CD4-positive, alpha-beta T cell treated with Interleukin-10 for 1 hour (primary cell): ENCODE measurements at regions not wholly inside any gene's neighbourhood (a gene's known extent, or its start where the extent isn't known, plus 50 kb on each side); places are given as distances from the start of the nearest gene placed in this dataset.
A peak's percentile ranks its signal among the peaks of the same experiment; 100 is the strongest.
"Not testable (repeated sequence)": the region's sequence is repeated elsewhere in the genome, so short reads cannot be mapped to it uniquely, and the experiment has no call there.

ENCODE experiments used
- DNase-seq: peaks from one replicate; pipeline ENCODE4 v3.0.0-alpha.2; 2020

DNA sequence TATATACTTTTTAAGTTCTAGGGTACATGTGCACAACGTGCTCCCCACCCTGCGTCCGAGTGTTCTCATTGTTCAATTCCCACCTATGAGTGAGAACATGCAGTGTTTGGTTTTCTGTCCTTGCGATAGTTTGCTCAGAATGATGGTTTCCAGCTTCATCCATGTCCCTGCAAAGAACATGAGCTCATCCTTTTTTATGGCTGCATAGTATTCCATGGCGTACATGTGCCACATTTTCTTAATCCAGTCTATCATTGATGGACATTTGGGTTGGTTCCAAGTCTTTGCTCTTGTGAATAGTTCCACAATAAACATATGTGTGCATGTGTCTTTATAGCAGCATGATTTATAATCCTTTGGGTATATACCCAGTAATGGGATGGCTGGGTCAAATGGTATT, 148.1 kb upstream of the CHST15 start:
- DNase-seq = not testable (repeated sequence)

DNA sequence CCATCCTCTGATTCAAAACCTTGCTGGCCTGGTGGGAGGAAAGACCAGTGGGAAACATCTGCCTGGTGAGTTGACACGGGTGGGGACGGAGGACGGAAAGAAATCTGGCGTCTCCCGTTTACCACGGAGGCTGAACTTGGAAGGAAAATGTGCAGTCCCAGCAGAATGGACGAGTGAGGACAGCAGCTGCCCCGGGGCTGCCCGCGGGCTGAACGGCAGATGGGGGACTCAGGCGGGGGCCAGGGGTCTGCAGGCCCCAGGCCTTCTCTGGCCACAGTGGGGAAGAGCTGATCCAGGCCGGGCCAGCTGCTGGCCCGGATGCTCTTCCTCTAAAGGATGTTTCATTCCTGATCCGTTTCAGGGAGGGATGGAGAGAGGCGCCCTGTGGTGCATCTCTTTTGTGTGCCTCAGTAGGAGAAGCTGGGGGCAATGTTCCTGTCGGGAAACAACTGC, 147.5 kb upstream of the CHST15 start:
- no peak for DNase-seq

DNA sequence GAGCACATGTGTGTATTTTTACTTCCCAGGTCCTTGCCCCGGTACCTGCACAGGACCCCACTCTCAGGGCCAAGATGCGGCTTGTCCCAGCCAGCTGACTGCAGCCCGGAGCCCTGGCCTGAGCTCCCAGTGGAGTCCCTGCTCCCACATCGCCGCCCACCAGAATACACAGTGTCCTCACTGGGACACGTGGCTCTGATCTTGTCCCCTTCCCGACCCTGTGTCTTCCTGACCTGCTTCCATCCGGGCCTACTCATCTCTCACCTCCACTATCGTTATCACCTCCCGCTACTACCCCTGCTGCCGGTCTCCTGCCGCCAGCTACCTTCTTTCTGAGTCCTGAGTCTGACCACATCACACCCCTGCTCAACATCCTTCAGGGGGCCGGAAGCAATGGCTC, 146.3 kb upstream of the CHST15 start:
- DNase-seq = no peak

DNA sequence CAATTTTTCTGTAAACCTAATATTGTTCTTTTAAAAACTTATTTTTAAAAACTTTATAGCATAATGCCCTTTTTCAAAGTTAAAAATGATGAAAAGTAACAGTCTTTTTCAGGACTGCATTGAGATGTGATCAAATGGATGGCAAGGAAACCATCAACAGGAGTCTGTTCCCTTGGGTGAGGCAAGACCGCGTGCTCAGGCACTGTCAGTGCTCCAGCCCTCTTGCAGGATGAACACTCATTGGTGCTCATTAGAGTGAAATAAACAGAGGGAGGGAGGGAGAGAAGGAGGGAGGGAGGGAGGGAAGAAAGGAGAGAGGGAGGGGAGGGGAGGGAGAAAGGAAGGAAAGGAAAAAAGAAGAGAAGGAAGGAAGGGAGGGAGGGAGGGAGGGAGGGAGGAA, 145.7 kb upstream of the CHST15 start:
- no peak for DNase-seq

DNA sequence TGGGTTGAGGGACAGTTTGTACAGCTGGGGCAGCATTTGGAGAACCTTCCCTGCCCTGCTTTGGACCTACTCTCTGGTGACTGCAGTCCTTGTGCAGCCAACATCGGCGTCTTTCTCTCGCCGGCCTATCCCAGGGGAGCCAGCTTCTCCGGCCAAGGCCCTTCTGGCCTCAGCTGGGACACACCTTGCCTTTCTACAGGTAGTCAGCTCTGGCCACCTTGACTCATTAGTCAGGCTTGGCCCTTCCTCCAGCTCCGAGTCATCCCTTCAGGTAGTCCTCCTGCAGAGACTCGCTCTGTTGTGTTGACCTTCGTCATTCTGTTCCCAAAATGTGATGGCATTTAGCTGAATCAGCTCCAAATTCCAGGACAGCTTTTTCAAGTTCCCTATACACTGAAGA, 145.0 kb upstream of the CHST15 start:
- no peak for DNase-seq

DNA sequence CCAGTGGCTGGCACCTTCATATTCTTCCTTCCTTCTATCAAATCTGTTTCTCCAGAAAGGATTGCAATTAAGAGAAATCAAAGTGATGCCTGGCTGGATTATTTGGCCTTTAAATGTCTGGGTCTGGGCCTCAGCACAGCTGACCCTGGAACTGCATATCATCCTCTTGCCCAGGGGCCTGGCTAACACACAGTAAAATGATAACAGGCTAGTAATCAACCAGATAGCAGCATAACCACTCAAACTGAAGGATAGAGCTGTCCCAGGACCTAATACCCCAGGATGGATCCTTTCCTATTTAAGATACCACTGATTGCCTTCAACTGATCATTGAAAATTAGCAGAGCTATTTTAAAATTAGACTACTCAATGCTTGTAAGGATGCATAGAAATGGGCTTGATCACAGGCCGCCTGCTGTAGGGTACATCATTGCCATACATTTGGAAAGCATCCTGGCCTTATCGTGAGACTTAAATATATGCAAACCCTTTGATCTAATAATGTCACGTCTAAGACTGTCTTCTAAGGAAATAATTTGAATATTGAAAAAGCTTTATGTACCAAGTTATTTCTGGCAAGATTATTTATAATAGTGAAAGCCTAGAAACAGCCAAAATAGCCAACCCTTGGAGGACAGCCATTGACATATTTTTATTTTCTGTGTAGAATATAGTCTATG, 144.0 kb upstream of the CHST15 start:
- DNase-seq = no peak

DNA sequence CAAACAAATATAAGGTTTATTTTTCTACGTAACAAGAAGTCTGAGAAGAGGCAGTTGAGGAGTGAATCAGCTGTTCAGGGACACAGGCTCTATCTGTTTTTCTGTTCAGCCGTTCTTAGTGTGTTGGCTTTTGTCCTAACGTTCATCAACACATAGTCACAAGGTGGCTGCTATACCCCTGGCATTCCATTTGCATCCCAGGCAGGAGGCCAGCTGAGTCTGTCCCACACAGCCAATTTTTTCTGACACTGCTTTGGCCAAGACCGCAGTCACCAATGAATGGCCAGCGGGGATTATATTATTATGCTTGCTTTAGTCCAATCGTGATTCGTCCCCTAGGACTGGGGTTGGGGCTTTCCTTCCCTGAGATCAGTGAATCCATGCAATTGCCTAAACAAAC, 143.4 kb upstream of the CHST15 start:
- no peak for DNase-seq

DNA sequence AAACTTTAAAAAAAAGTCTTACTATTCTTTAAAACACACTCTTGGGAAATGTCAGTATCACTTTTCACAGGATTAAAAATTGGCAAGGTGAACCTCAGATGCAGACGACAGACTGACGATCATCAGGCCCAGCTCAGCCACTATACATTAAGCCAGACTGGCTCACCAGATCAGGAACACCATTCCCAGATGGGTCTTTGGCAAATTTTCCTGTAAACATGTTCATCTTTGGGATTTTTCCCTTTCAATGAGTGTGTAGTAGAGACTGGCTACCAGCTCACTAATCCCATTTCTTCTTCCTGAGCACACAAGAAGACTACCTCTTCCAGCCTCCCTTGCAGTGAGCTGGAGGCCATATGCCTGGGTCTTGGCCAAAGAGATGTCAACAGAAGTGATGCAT, 142.7 kb upstream of the CHST15 start:
- DNase-seq = no peak

DNA sequence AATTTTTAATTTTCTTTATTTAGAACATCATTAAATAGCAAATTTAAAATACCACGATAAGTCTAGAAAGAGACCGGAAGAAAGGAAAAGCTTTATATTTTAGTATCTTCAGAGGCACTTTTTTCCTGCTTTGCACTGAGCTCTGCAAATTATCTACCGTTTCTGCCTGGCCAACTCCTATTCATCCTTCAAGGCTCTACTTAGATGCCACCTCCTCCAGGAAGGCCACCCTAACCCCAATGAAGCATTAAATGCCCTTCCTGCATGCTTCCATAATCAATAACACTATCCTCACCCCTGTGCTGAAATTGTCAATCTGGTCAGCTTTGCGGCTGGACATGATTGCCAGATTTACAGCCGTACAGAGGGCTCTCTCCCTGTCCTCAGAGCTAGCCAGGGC, 141.8 kb upstream of the CHST15 start:
- no peak for DNase-seq

DNA sequence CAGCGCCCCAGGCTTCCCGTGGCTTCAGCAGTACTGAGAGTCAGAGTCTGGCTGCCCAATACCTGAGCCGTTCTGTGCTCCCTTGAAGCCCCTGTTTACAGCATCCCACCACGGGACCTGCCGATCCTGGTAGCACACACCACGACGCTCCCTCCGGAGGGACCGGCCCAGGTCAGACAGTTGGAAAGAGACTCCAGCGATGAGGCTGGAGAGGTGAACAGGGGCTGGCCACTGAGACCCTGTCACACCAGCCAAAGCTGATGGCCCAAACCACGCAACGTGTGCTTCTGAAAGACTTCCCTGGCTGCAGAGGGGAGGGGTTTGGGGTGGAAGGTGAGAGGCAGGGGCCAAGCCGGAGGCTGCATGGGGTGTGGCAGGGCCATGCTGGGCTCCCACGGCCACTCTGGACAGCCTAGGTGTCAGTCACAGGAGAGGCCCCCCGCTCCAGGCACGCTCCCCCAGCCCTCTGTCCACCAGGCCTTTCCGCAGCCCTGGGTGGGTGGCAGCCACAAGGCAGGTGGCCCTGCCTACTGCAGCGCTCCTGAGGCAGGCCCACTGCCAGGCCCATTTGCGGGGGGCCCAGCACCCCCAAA, 140.2 kb upstream of the CHST15 start:
- DNase-seq = no peak

DNA sequence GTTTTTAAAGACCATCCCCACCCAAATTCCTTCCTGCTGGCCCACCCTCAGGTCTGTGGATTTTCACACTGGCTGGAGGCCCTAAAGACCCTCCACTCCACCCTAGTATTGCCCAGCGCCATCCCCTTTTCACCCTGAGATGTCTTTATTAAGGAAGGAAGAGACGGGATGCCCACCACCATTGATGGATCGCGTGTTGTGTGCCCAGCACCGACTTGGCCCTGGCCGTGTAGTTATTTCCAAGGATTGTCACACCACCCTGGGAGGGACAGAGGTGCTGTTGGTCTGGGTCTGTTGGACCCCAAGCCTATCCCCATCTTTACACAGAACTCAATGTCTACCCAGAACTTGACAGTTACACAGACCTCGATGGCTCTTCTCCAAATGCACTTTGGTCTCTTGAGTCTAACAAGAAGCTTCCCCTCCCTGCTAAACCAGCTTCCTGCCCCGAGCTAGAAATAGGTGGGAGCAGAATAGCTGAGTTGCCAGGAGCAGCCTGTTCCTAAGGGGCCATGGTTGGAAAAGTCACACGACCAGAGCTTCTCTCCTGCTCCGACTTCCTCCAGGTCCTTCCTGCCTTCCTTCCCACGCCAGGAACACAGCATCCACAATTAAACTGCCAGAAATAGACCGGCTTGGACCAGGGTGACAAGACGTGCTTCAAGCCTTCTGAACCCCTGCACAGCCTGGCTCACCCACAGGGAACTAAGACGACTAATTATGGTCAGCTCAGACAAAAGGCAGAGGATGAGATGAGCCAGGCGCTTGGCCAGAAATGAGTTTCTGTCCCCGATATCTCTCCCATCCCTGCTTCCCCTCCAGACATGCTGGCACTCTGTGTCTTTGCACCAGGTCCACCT, 139.5 kb upstream of the CHST15 start:
- DNase-seq = no peak

DNA sequence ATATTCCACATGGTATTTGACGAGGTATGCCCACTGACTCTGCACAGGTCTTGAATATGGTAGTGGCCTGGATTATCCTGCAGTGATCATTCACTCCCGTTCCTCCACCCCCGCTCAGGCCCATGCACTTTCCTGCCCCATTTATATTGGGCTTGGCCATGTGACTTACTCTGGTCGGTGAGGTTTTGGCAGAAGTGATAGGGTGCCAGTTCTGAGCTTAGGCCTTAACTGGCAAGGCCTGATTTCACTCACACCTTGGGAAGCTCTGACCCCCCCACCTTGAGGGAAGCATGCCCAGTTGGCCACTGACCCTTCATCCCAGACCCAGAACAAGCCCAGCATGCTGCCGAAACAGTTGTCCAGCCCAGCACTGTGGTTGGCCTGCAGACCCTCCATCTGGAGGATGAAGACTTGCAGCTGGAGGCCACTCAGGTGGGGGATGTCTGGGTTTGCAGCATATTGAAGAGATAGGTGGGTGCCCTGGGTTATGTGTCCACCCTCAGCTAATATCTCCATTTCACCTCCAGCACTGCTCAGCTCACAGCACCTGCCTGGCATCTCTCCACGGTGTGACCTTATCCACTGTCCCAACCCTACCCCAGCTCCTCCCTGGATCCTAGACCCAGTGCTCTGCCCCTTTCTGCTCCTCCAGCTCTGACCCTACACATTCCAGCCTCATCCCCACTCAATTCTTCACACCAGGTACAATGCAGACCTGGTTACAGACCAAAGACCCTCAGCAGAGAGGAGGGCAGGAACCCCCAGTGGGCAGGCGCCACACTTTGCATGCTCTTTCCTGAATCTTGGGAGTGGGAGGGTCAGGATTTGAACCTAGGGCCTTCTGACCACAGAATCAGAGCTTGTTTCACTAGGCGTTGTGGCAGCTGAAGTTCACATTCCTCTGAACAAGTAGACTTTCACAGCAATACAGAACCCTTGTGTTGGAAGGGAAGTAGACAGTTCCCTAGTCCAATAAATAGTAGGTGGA, 138.1 kb upstream of the CHST15 start:
- peak; percentile 25 for DNase-seq

DNA sequence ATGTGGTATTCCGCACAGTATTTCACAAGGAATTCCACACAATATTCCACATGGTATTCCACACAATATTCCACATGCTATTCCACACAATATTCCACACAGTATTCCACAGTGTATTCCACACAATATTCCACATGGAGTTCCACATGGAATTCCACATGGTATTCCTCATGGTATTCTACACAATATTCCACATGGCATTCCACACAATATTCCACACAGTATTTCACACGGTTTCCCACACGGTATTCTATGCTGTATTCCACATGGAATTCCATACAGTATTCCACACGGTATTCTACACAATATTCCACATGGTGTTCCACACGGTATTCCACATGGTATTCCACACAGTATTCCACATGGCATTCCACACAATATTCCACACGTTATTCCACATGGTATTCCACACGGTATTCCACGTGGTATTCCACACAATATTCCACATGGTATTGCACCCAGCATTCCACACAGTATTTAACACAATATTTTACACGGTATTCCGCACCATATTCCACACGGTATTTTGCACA, 137.3 kb upstream of the CHST15 start:
- DNase-seq = no peak

DNA sequence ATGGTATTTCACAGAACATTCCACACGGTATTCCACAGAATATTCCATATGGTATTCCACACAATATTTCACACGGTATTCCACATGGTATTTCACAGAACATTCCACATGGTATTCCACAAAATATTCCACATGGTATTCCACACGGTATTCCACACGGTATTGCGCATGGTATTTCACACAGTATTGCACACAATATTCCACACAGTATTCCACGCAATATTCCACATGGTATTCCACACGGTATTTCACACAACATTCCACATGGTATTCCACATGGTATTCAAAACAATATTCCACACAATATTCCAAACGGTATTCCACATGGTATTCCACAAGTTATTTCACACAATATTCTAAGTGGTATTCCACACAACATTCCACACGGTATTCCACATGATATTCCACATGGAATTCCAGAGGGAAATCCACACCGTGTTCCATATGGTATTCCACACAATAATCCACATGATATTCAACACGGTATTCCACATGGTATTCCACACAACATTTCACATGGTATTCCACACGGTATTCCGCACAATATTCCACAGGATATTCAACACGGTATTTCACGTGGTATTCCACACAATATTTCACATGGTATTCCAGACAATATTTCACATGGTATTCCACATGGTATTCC, 136.7 kb upstream of the CHST15 start:
- DNase-seq = no peak

DNA sequence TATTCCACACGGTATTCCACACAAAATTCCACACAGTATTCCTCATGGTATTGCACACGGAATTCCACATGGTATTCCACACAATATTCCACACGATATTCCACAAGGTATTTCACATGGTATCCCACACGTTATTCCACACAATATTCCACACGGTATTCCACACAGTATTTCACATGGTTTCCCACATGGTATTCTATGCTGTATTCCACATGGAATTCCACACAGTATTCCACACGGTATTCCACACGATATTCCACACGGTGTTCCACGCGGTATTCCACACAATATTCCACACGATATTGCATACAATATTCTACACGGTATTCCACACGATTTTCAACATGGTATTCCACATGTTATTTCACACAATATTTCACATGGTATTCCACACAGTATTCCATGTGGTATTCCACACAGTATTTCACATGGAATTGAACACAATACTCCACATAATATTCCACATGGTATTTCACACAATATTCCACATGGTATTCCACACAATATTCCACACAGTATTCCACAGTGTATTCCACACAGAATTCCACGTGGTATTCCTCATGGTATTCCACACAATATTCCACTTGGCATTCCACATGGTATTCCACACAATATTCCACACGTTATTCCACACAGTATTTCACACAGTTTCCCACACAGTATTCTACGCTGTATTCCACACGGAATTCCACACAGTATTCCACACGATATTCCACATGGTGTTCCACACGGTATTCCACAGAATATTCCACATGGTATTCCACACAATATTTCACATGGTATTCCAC, 136.0 kb upstream of the CHST15 start:
- DNase-seq = no peak

DNA sequence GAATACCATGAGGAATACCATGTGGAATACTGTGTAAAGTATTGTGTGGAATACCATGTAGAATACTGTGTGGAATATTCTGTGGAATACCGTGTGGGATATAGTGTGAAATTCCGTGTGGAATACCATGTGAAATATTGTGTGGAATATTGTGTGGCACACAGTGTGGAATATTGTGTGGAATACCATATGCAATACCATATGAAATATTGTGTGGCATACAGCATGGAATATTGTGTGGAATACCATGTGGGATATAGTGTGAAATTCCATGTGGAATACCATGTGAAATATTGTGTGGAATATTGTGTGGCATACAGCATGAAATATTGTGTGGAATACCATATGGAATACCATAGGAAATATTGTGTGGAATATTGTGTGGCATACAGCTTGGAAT, 135.1 kb upstream of the CHST15 start:
- DNase-seq = no peak

DNA sequence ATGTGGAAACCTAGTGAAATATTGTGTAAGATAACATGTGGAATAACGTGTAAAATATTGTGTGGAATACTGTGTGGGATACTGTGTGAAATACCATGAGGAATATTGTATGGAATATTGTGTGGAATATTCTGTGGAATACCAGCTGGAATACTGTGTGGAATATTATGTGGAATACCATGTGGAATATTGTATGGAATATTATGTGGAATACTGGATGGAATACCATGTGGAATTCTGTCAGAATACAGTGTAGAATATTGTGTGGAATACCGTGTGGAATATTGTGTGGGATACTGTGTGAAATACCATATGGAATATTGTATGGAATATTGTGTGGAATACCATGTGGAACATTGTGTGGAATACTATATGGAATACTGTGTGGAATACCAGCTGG, 134.6 kb upstream of the CHST15 start:
- DNase-seq = no peak

DNA sequence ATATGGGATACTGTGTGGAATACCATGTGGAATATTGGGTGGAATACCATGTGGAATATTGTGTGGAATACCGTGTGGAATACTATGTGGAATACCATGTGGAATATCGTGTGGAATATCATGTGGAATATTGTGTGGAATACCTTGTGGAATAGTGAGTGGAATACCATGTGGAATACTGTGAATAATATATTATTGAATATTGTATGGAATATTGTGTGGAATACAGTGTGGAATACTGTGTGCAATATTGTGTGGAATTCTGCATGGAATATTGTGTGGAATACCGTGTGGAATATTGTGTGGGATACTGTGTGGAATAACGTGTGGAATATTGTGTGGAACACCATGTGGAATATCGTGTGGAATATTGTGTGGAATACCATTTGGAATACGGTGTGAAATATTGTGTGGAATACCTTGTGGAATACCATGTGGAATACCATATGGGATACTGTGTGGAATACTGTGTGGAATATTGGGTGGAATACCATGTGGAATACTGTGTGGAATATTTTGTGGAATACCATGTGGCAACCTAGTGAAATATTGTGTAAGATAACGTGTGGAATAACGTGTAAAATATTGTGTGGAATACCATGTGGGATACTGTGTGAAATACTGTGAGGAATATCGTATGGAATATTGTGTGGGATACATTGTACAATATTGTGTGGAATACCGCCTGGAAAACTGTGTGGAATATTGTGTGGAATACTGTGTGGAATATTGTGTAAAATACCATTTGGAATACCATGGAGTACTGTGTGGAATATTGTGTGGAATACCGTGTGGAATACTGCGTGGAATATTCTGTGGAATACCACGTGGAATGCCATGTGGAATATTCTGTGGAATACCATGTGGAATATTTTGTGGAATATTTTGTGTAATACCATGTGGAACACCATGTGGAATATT, 133.9 kb upstream of the CHST15 start:
- no peak for DNase-seq

DNA sequence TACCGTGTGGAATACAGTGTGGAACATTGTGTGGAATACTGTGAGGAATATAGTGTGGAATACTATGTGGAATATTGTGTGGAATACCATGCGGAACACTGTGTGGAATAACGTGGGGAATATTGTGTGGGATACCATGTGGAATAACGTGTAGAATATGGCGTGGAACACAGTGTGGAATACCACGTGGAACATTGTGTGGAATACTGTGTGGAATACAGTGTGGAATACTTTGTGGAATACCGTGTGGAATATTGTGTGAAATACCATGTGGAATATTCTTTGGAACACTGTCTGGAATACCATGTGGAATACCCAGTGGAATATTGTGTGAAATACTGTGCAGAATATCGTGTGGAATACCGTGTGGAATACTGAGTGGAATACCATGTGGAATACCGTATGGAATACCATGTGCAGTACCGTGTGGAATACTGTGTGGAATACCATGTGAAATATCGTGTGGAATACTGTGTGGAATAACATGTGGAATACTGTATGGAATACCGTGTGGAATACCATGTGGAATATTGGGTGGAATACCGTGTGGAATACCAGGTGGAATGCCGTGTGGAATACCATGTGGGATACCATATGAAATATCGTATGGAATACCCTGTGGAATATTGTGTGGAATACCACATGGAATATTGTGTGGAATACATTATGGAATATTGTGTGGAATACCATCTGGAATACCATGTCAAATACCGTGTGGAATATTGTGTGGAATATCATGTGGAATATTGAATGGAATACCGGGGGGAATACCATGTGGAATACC, 133.1 kb upstream of the CHST15 start:
- DNase-seq = no peak
